Bronchial epithelial cell (primary cell): ENCODE measurements at regions not wholly inside any gene's neighbourhood (a gene's known extent, or its start where the extent isn't known, plus 50 kb on each side); places are given as distances from the start of the nearest gene placed in this dataset.

Experiments used
- DNase-seq: peaks from one replicate; pipeline ENCODE4 v3.0.0-alpha.2; 2010; ENCODE audit warnings: low read depth
- FAIRE-seq: peaks from 2 replicates; lab custom pipeline; 2011; peaks lifted over from hg19 to GRCh38; lab: Jason Lieb, UNC
- H3K27me3 ChIP-seq: 2 replicates; pipeline ENCODE4 v1.5.1; 2011; ENCODE audit warnings: low read length; ENCODE audit not compliant: control insufficient read depth, insufficient read depth
- H3K36me3 ChIP-seq: 2 replicates; pipeline ENCODE4 v1.5.1; 2011; ENCODE audit warnings: low read length; ENCODE audit not compliant: control insufficient read depth, insufficient read depth
- H3K4me3 ChIP-seq: 2 replicates; pipeline ENCODE4 v1.5.1; 2011; ENCODE audit warnings: mild to moderate bottlenecking, low read depth, low read length, control low read depth
- TF ChIP-seq, protein P1 (sequence below): IDR thresholded peaks from 2 replicates; pipeline ENCODE4 v1.5.1; 2011; ENCODE audit warnings: mild to moderate bottlenecking, moderate library complexity, low read length, control low read depth, inconsistent platforms; ENCODE audit not compliant: insufficient read depth, severe bottlenecking

DNA sequence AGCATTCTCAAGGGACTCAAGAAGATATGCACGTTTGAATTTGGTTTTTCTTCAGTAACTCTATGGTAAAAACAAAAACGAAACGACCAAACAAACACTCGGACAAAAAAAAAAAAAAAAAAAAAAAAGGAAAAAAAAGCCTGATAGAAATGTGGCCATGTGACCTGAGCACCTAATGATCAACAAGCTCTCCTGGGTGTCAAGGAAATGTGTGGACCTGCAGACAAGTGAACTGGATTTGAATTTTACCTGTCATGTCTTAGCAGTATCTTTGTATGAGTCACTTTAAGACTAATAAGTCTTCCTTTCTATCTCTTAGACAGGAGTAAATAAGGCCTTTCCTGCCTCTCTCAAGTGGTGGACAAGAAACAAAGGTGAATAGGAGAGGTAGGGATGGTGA lies 190.6 kb upstream of the GRIA1 start:
- FAIRE-seq (no peak), DNase-seq (no peak)
- Histone ChIP-seq H3K27me3 (no peaks in the 10 kb centered on the region), H3K36me3 (no peaks in the 10 kb centered on the region), H3K4me3 (no peak overlapping the region)
- TF ChIP-seq, protein P1, sequence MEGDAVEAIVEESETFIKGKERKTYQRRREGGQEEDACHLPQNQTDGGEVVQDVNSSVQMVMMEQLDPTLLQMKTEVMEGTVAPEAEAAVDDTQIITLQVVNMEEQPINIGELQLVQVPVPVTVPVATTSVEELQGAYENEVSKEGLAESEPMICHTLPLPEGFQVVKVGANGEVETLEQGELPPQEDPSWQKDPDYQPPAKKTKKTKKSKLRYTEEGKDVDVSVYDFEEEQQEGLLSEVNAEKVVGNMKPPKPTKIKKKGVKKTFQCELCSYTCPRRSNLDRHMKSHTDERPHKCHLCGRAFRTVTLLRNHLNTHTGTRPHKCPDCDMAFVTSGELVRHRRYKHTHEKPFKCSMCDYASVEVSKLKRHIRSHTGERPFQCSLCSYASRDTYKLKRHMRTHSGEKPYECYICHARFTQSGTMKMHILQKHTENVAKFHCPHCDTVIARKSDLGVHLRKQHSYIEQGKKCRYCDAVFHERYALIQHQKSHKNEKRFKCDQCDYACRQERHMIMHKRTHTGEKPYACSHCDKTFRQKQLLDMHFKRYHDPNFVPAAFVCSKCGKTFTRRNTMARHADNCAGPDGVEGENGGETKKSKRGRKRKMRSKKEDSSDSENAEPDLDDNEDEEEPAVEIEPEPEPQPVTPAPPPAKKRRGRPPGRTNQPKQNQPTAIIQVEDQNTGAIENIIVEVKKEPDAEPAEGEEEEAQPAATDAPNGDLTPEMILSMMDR, result no peak

DNA sequence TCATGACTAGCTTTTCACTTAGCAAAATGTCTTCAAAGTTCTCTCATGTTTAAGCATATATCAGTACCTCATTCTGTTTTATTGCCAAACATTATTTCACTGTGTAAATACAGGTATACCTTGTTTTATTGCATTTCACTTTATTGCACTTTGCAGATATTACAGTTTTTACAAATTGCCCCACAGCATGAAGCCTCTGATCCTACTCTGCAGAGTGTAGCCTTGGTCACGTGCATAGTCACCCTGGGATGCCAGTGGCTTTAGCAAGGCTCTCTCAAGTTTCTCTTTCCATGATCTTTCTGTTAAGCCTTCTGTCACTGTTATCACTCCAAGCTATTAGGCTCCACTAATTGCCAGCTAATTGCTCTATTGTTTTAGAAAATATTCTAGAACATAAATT lies 182.2 kb upstream of the GRIA1 start:
- no peak for FAIRE-seq
- no peaks in the 10 kb centered on the region for H3K36me3 ChIP-seq
- TF ChIP-seq, protein P1, result no peak
- H3K27me3 ChIP-seq, result no peaks in the 10 kb centered on the region
- H3K4me3 ChIP-seq, result no peak overlapping the region
- DNase-seq, result no peak

DNA sequence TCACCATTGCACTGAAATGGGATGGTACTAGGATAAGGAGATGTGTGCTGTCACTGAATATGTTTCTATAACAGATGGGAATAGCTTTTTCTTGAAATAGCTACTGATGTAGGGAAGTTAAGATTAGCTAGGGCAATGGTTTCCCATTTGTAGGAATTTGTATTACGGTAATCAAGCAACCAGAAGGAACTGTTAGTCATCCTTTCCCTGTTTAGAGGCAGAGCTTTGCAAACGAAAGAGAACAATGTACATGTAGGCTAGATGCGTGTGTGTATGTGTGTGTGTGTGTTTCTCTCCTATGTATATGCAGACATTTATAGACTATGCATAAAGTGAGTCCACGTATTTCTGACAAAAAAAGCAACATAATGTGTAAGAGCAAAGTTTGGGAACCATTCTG lies 171.9 kb upstream of the GRIA1 start:
- no peak overlapping the region for H3K4me3 ChIP-seq
- TF ChIP-seq, protein P1, result no peak
- no peaks in the 10 kb centered on the region for H3K36me3 ChIP-seq
- FAIRE-seq, result no peak
- no peaks in the 10 kb centered on the region for H3K27me3 ChIP-seq
- DNase-seq, result no peak

DNA sequence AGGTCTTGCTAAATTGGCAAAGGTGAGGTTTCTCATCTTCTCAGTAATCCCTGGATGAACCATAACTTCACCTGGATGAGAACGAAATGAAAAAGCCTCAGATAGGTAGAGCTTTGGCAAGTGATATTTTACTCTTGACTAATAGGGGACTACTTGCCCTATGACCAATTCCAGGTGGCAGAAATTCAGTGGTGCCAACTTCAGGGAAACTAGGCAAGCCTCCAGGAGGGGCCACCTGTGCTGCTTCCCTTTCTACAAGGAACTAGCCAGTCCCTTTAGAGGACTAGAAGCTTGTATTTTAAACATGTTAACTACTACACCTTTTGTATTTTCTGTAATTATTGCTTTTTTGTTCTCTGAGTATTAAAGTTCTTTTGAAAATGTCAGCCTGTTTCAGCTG lies 169.0 kb upstream of the GRIA1 start:
- no peaks in the 10 kb centered on the region for H3K27me3 ChIP-seq
- no peaks in the 10 kb centered on the region for H3K36me3 ChIP-seq
- TF ChIP-seq, protein P1, result no peak
- no peak for FAIRE-seq
- DNase-seq, result no peak
- no peak overlapping the region for H3K4me3 ChIP-seq

DNA sequence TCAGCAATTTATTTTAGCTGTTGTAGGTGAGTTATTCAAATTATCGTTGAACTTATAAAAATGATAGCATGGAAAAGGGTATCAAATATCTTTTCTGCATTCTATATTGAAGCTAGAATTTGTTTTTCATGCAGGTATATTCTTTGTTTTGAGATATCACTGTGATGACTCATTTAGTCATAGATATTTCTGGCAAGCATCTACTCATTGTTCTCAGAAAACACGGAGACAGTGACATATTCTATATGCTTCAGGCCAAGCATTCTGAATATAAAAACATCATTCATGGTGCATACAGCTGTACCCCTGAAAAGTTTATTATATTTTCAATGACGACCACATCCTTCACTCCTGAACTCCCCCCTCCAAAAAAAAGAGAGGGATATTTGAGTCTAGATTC lies 150.3 kb upstream of the GRIA1 start:
- Histone ChIP-seq H3K4me3 (no peak overlapping the region), H3K36me3 (no peaks in the 10 kb centered on the region), H3K27me3 (no peaks in the 10 kb centered on the region)
- FAIRE-seq (no peak), DNase-seq (no peak)
- TF ChIP-seq, protein P1, result no peak

DNA sequence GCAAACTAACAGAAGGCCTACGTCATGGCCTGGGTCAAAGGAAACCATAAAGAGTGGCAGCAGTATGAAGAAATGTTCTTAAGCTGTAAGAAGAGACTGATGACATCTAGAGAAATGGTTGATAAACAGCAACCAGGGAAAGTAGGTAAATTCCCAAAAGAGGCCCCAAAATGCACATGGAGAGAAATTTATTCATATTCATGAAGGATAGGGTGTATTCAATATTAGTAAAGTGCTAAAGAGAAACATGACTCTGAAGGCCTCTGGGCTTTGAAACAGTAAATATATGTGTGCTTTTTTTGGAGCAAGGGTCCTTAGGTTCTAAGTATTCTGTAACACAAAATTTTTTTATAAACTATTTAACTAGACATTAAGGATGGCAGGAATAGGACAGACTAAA lies 149.7 kb upstream of the GRIA1 start:
- no peak for FAIRE-seq
- H3K27me3 ChIP-seq, result no peaks in the 10 kb centered on the region
- no peak overlapping the region for H3K4me3 ChIP-seq
- TF ChIP-seq, protein P1, result no peak
- DNase-seq, result no peak
- H3K36me3 ChIP-seq, result no peaks in the 10 kb centered on the region
